Fibroblast of lung (primary cell): ENCODE measurements at regions not wholly inside any gene's neighbourhood (a gene's known extent, or its start where the extent isn't known, plus 50 kb on each side); places are given as distances from the start of the nearest gene placed in this dataset.

ENCODE experiments used
- DNase-seq, 2 donors: peaks; one replicate each; pipeline versions ENCODE4 v3.0.0 to v3.0.0-alpha.2; 2010; ENCODE audit warnings: low read depth in 2 of 2
- H2AFZ ChIP-seq: 2 replicates; pipeline ENCODE4 v1.5.1; 2012; ENCODE audit warnings: low read length, control low read depth, inconsistent platforms
- H3K27ac ChIP-seq: 2 replicates; pipeline ENCODE4 v1.5.1; 2011; ENCODE audit warnings: low read length, control low read depth; ENCODE audit not compliant: insufficient read depth
- H3K27me3 ChIP-seq: 2 replicates; pipeline ENCODE4 v1.5.1; 2011; ENCODE audit warnings: mild to moderate bottlenecking, low read length; ENCODE audit not compliant: control insufficient read depth, insufficient read depth
- H3K36me3 ChIP-seq: 2 replicates; pipeline ENCODE4 v1.5.1; 2011; ENCODE audit warnings: low read length; ENCODE audit not compliant: control insufficient read depth, insufficient read depth
- H3K4me1 ChIP-seq: 2 replicates; pipeline ENCODE4 v1.5.1; 2011; ENCODE audit warnings: low read length; ENCODE audit not compliant: control insufficient read depth, insufficient read depth; ENCODE audit errors: extremely low read depth
- H3K4me2 ChIP-seq: 2 replicates; pipeline ENCODE4 v1.5.1; 2011; ENCODE audit warnings: low read length, control low read depth; ENCODE audit not compliant: insufficient read depth; ENCODE audit errors: extremely low read depth
- H3K4me3 ChIP-seq, 4 experiments: fragments of 200-600 bp in 1 of 4; sonication (generic) in 1 of 4; replicated peaks in 1 of 4; 2 replicates each; pipeline ENCODE4 v1.5.1; 2011 to 2016; ENCODE audit warnings: low read length in 4 of 4, low read depth in 3 of 4, mild to moderate bottlenecking in 3 of 4, control low read depth in 2 of 4, inconsistent platforms in 1 of 4, mixed read lengths in 1 of 4; ENCODE audit not compliant: insufficient read depth in 1 of 4; ENCODE audit errors: control extremely low read depth in 1 of 4
- H3K79me2 ChIP-seq: 2 replicates; pipeline ENCODE4 v1.5.1; 2012; ENCODE audit warnings: mild to moderate bottlenecking, low read length, inconsistent platforms; ENCODE audit not compliant: control insufficient read depth, insufficient read depth
- H3K9ac ChIP-seq: 2 replicates; pipeline ENCODE4 v1.5.1; 2011; ENCODE audit warnings: mild to moderate bottlenecking, low read length, control low read depth; ENCODE audit not compliant: insufficient read depth
- H3K9me3 ChIP-seq: 2 replicates; pipeline ENCODE4 v1.5.1; 2012; ENCODE audit warnings: low read depth, low read length; ENCODE audit not compliant: control insufficient read depth, insufficient read depth
- H4K20me1 ChIP-seq: 2 replicates; pipeline ENCODE4 v1.5.1; 2011; ENCODE audit warnings: low read length; ENCODE audit not compliant: control insufficient read depth, insufficient read depth; ENCODE audit errors: extremely low read depth
- CTCF ChIP-seq, 2 donors: IDR thresholded peaks in 1 of 2; conservative IDR thresholded peaks in 1 of 2; 1 replicate in 1 of 2; 2 replicates in 1 of 2; pipeline ENCODE4 v1.5.1; 2011 to 2012; ENCODE audit warnings: low read length in 2 of 2, control low read depth in 1 of 2, inconsistent platforms in 1 of 2, low read depth in 1 of 2, mild to moderate bottlenecking in 1 of 2
- EZH2 ChIP-seq: IDR thresholded peaks from 2 replicates; pipeline ENCODE4 v1.5.1; 2012; ENCODE audit warnings: low read length, control low read depth, mild to moderate bottlenecking; ENCODE audit errors: missing control alignments

- no peak overlapping the region for H3K4me2 ChIP-seq
- H3K9me3 ChIP-seq, result no peaks in the 10 kb centered on the region
- no peaks in the 10 kb centered on the region for H3K36me3 ChIP-seq
- DNase-seq, result peak in 1 of 2 donors; percentile 81
- no peak overlapping the region for H3K27ac ChIP-seq
- no peak overlapping the region for H2AFZ ChIP-seq
- no peak for TF ChIP-seq CTCF (conservative IDR thresholded peaks at IDR 0.05 in 1 of 2, IDR thresholded peaks at IDR 0.05 in 1 of 2; ENCODE audit: low read depth in 1 of 2, low read length in 2 of 2)
- TF ChIP-seq EZH2, result no peak
- no peaks in the 10 kb centered on the region for H4K20me1 ChIP-seq
- H3K4me3 ChIP-seq, result no peak overlapping the region
- no peaks in the 10 kb centered on the region for H3K27me3 ChIP-seq
- no peaks in the 10 kb centered on the region for H3K4me1 ChIP-seq
- no peaks in the 10 kb centered on the region for H3K79me2 ChIP-seq
- H3K9ac ChIP-seq, result no peak overlapping the region
These were observed 105.3 kb downstream of the SPCS3 start for GRCh38 chr4:176425035-176425434.

- no peaks in the 10 kb centered on the region for H3K9me3 ChIP-seq
- H3K36me3 ChIP-seq, result no peaks in the 10 kb centered on the region
- peaks cover 4% of the 10 kb centered on the region for H3K4me1 ChIP-seq
- no peak for TF ChIP-seq EZH2
- TF ChIP-seq CTCF (conservative IDR thresholded peaks at IDR 0.05 in 1 of 2, IDR thresholded peaks at IDR 0.05 in 1 of 2; ENCODE audit: low read depth in 1 of 2, low read length in 2 of 2), result no peak
- DNase-seq, result peak in 1 of 2 donors; percentile 60
- no peak overlapping the region for H3K9ac ChIP-seq
- no peaks in the 10 kb centered on the region for H3K79me2 ChIP-seq
- no peaks in the 10 kb centered on the region for H3K27me3 ChIP-seq
- no peak overlapping the region for H3K4me3 ChIP-seq
- H3K27ac ChIP-seq, result no peak overlapping the region
- no peak overlapping the region for H3K4me2 ChIP-seq
- no peak overlapping the region for H2AFZ ChIP-seq
- H4K20me1 ChIP-seq, result no peaks in the 10 kb centered on the region
These were observed 113.2 kb downstream of the SPCS3 start for GRCh38 chr4:176432811-176433540.

- Histone ChIP-seq H3K79me2 (no peaks in the 10 kb centered on the region), H3K27me3 (no peaks in the 10 kb centered on the region), H3K9me3 (no peaks in the 10 kb centered on the region), H3K36me3 (no peaks in the 10 kb centered on the region), H3K9ac (no peak overlapping the region), H3K4me3 (no peak overlapping the region), H3K27ac (no peak overlapping the region), H3K4me1 (peaks cover 4% of the 10 kb centered on the region), H3K4me2 (no peak overlapping the region), H4K20me1 (no peaks in the 10 kb centered on the region), H2AFZ (no peak overlapping the region)
- TF ChIP-seq EZH2 (no peak), CTCF (conservative IDR thresholded peaks at IDR 0.05 in 1 of 2, IDR thresholded peaks at IDR 0.05 in 1 of 2; ENCODE audit: low read depth in 1 of 2, low read length in 2 of 2) (no peak)
- peak in 1 of 2 donors; percentile 59 for DNase-seq
These were observed 114.2 kb downstream of the SPCS3 start for GRCh38 chr4:176433983-176434382.
